IMR-90 (cell line): ENCODE measurements at regions not wholly inside any gene's neighbourhood (a gene's known extent, or its start where the extent isn't known, plus 50 kb on each side); places are given as distances from the start of the nearest gene placed in this dataset.

ENCODE experiments used
- ATAC-seq: fragments of 200-7000 bp; cut with Tn5 transposase; 2 replicates; pipeline ENCODE4 v1.9.1; 2020; ENCODE audit warnings: low read depth, mild to moderate bottlenecking, moderate library complexity
- BruUV-seq: library from RNA; stranded (reverse); fragments of 400-500 nt; replicated peaks from 2 replicates; lab custom pipeline; 2021; lab: Mats Ljungman, UMichigan
- CTCF ChIA-PET: fragments of 300-600 bp; formaldehyde crosslinking; extraction: SDS; loops from one replicate; lab custom pipeline; 2021; ENCODE audit warnings: antibody characterized with exemption; lab: Yijun Ruan, JAX
- POLR2A ChIA-PET: fragments of 300-600 bp; sonication (Branson Sonifier 250); formaldehyde crosslinking; loops from one replicate; lab custom pipeline; 2022; ENCODE audit warnings: antibody characterized with exemption; ENCODE audit not compliant: unreplicated experiment; lab: Charles Lee
- DNase-seq: peaks from one replicate; pipeline ENCODE4 v3.0.0; 2013
- H2AFZ ChIP-seq: replicated peaks from 2 replicates; pipeline ENCODE3; 2013; ENCODE audit warnings: low read length, mild to moderate bottlenecking; ENCODE audit not compliant: poor library complexity
- H2AK5ac ChIP-seq: 2 replicates; pipeline ENCODE4 v1.6.1; 2013; ENCODE audit warnings: low read depth, low read length, inconsistent platforms
- H2AK9ac ChIP-seq: replicated peaks from 2 replicates; pipeline ENCODE3; 2013; ENCODE audit warnings: mild to moderate bottlenecking, low read depth, low read length, moderate library complexity; ENCODE audit not compliant: poor library complexity
- H2BK120ac ChIP-seq: 2 replicates; pipeline ENCODE4 v1.6.1; 2013; ENCODE audit warnings: low read depth, low read length, inconsistent platforms
- H2BK15ac ChIP-seq: 3 replicates; pipeline ENCODE4 v1.6.1; 2013; ENCODE audit warnings: low read depth, low read length, inconsistent platforms
- H2BK20ac ChIP-seq: 2 replicates; pipeline ENCODE4 v1.6.1; 2013; ENCODE audit warnings: low read depth, mild to moderate bottlenecking, inconsistent platforms, low read length, moderate library complexity
- H2BK5ac ChIP-seq: 2 replicates; pipeline ENCODE4 v1.6.1; 2013; ENCODE audit warnings: mild to moderate bottlenecking, low read depth, low read length, inconsistent platforms; ENCODE audit not compliant: poor library complexity, severe bottlenecking
- H3K14ac ChIP-seq: replicated peaks from 2 replicates; pipeline ENCODE4 v1.6.1; 2013; ENCODE audit warnings: low read depth, low read length, inconsistent platforms
- H3K18ac ChIP-seq: 2 replicates; pipeline ENCODE4 v1.6.1; 2013; ENCODE audit warnings: low read depth, low read length, control low read depth
- H3K23ac ChIP-seq: 2 replicates; pipeline ENCODE4 v1.6.1; 2013; ENCODE audit warnings: low read depth, low read length, inconsistent platforms
- H3K27ac ChIP-seq: 2 replicates; pipeline ENCODE4 v1.5.1; 2013; ENCODE audit warnings: mild to moderate bottlenecking, control low read depth, low read length; ENCODE audit not compliant: insufficient read depth
- H3K27me3 ChIP-seq: 2 replicates; pipeline ENCODE4 v1.6.1; 2013; ENCODE audit warnings: low read length; ENCODE audit not compliant: control insufficient read depth, insufficient read depth
- H3K36me3 ChIP-seq: 2 replicates; pipeline ENCODE4 v1.6.1; 2013; ENCODE audit warnings: low read length, mixed read lengths; ENCODE audit not compliant: control insufficient read depth, insufficient read depth
- H3K4ac ChIP-seq: 2 replicates; pipeline ENCODE4 v1.6.1; 2013; ENCODE audit warnings: low read depth, low read length, inconsistent platforms
- H3K4me1 ChIP-seq: 2 replicates; pipeline ENCODE4 v1.6.1; 2013; ENCODE audit warnings: low read length, mixed read lengths; ENCODE audit not compliant: control insufficient read depth, insufficient read depth
- H3K4me2 ChIP-seq: 2 replicates; pipeline ENCODE4 v1.6.1; 2013; ENCODE audit warnings: low read depth, mild to moderate bottlenecking, control low read depth, low read length, moderate library complexity
- H3K4me3 ChIP-seq: 2 replicates; pipeline ENCODE4 v1.5.1; 2013; ENCODE audit warnings: low read depth, mild to moderate bottlenecking, control low read depth, low read length, moderate library complexity; ENCODE audit not compliant: insufficient read depth
- H3K56ac ChIP-seq: 2 replicates; pipeline ENCODE4 v1.6.1; 2013; ENCODE audit warnings: low read length, inconsistent platforms; ENCODE audit not compliant: insufficient read depth; ENCODE audit errors: extremely low read depth
- H3K79me1 ChIP-seq, 2 experiments: 2 replicates each; pipeline ENCODE4 v1.6.1; 2013; ENCODE audit warnings: low read length in 2 of 2, inconsistent platforms in 1 of 2, low read depth in 1 of 2
- H3K9ac ChIP-seq: 2 replicates; pipeline ENCODE4 v1.6.1; 2013; ENCODE audit warnings: low read depth, low read length, control low read depth
- H3K9me1 ChIP-seq: 2 replicates; pipeline ENCODE4 v1.6.1; 2013; ENCODE audit warnings: low read length, inconsistent platforms; ENCODE audit not compliant: insufficient read depth
- H3K9me3 ChIP-seq: 2 replicates; pipeline ENCODE4 v1.6.1; 2013; ENCODE audit warnings: low read length; ENCODE audit not compliant: control insufficient read depth, insufficient read depth
- H4K20me1 ChIP-seq: 2 replicates; pipeline ENCODE4 v1.6.1; 2013; ENCODE audit warnings: low read length, inconsistent platforms; ENCODE audit not compliant: insufficient read depth
- H4K5ac ChIP-seq: 2 replicates; pipeline ENCODE4 v1.6.1; 2013; ENCODE audit warnings: mild to moderate bottlenecking, low read depth, low read length, control low read depth
- H4K8ac ChIP-seq, 2 experiments: 2 replicates each; pipeline ENCODE4 v1.6.1; 2013; ENCODE audit warnings: low read depth in 2 of 2, low read length in 2 of 2, control low read depth in 1 of 2, inconsistent platforms in 1 of 2
- H4K91ac ChIP-seq: 2 replicates; pipeline ENCODE4 v1.6.1; 2013; ENCODE audit warnings: low read depth, low read length, inconsistent platforms; ENCODE audit not compliant: insufficient read depth
- BHLHE40 ChIP-seq: fragments of 150-350 bp; IDR thresholded peaks from 2 replicates; pipeline ENCODE4 v1.6.1; 2016; ENCODE audit warnings: mild to moderate bottlenecking, low read depth, low read length
- CEBPB ChIP-seq: IDR thresholded peaks from 2 replicates; pipeline ENCODE4 v1.6.1; 2012; ENCODE audit warnings: low read depth, low read length, improper control_type of control experiment
- CHD1 ChIP-seq: IDR thresholded peaks from 2 replicates; pipeline ENCODE4 v1.6.1; 2012; ENCODE audit warnings: low read depth, low read length, improper control_type of control experiment
- FOS ChIP-seq: fragments of 150-350 bp; IDR thresholded peaks from 2 replicates; pipeline ENCODE4 v1.6.1; 2016; ENCODE audit warnings: low read depth, low read length
- MAFK ChIP-seq: IDR thresholded peaks from 2 replicates; pipeline ENCODE4 v1.6.1; 2012; ENCODE audit warnings: low read depth, low read length, improper control_type of control experiment
- MAZ ChIP-seq: IDR thresholded peaks from 2 replicates; pipeline ENCODE4 v1.6.1; 2012; ENCODE audit warnings: low read depth, mild to moderate bottlenecking, low read length, improper control_type of control experiment, moderate library complexity, borderline replicate concordance
- MXI1 ChIP-seq: IDR thresholded peaks from 2 replicates; pipeline ENCODE4 v1.6.1; 2012; ENCODE audit warnings: low read depth, mild to moderate bottlenecking, low read length, moderate library complexity, borderline replicate concordance
- NFE2L2 ChIP-seq: fragments of 150-350 bp; IDR thresholded peaks from 2 replicates; pipeline ENCODE4 v1.6.1; 2016; ENCODE audit warnings: low read depth, mild to moderate bottlenecking, low read length
- POLR2A ChIP-seq: IDR thresholded peaks from 2 replicates; pipeline ENCODE4 v1.6.1; 2012; ENCODE audit warnings: mild to moderate bottlenecking, low read depth, low read length
- RFX5 ChIP-seq: IDR thresholded peaks from 2 replicates; pipeline ENCODE4 v1.8.0; 2012; ENCODE audit warnings: low read depth, mild to moderate bottlenecking, low read length, moderate library complexity
- WGBS, 2 experiments: methylation state at CpG; one replicate each; pipeline versions ENCODE4 v1.1.5 to v1.1.7; 2013; ENCODE audit warnings: missing lambda C conversion rate in 2 of 2; ENCODE audit not compliant: insufficient read length in 1 of 2; ENCODE audit errors: extremely low coverage in 2 of 2; 5-methylcytosine and 5-hydroxymethylcytosine counted together
- dilution Hi-C: fragments of 300-500 bp; cut with HindIII; formaldehyde crosslinking; loops from one replicate; pipeline ENCODE4 v1.14.3; 2018; ENCODE audit warnings: low sequenced_read_pairs; ENCODE audit not compliant: unreplicated experiment
- in situ Hi-C: fragments of 300-500 bp; cut with MboI; formaldehyde crosslinking; loops from 3 replicates; pipeline ENCODE4 v1.14.3; 2019; ENCODE audit warnings: low sequenced_read_pairs, inconsistent platforms, mixed read lengths
- intact Hi-C: fragments of 100-400 bp; cut with micrococcal nuclease; formaldehyde crosslinking; loops from 2 replicates; pipeline ENCODE4 v1.10.0; 2022
- TF ChIP-seq, protein P1 (sequence below): fragments of 150-350 bp; IDR thresholded peaks from 2 replicates; pipeline ENCODE4 v1.6.1; 2016; ENCODE audit warnings: low read depth, mild to moderate bottlenecking, low read length, moderate library complexity, borderline replicate concordance

DNA sequence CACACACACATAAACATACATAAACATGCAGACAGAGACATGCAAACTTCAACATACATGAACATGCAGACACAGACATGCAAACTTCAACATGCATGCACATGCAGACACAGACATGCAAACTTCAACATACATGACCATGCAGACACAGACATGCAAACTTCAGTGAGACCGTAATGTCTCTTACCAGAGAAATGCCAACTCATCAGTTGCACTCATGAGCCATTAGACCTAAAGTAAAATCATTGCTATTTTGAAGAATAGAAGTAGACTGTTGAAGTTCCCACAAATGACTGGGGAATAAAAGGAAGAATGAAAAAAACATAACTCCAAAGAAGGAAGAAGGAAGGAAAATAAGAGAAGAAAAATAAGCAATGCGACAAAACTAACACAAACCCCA, 1044.0 kb upstream of the TMEM132C start:
- H2BK20ac ChIP-seq = no peak overlapping the region
- ATAC-seq (no peak), DNase-seq (no peak)
- H3K36me3 ChIP-seq = no peaks in the 10 kb centered on the region
- TF ChIP-seq, protein P1, sequence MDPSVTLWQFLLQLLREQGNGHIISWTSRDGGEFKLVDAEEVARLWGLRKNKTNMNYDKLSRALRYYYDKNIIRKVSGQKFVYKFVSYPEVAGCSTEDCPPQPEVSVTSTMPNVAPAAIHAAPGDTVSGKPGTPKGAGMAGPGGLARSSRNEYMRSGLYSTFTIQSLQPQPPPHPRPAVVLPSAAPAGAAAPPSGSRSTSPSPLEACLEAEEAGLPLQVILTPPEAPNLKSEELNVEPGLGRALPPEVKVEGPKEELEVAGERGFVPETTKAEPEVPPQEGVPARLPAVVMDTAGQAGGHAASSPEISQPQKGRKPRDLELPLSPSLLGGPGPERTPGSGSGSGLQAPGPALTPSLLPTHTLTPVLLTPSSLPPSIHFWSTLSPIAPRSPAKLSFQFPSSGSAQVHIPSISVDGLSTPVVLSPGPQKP = no peak
- TF ChIP-seq FOS (no peak), CEBPB (no peak), MAZ (no peak), BHLHE40 (no peak), MAFK (no peak), MXI1 (no peak), CHD1 (no peak), NFE2L2 (no peak), RFX5 (no peak), POLR2A (no peak)
- H2BK15ac ChIP-seq = no peak overlapping the region
- in situ Hi-C loops (no loop called here), dilution Hi-C loops (no loop called here), intact Hi-C loops (no loop called here)
- POLR2A ChIA-PET = no interaction called here
- H3K4me1 ChIP-seq = no peaks in the 10 kb centered on the region
- H4K5ac ChIP-seq = no peak overlapping the region
- no peak overlapping the region for H2BK120ac ChIP-seq
- no peak overlapping the region for H3K14ac ChIP-seq
- H4K20me1 ChIP-seq = no peaks in the 10 kb centered on the region
- H2AFZ ChIP-seq = no peak overlapping the region
- no peaks in the 10 kb centered on the region for H3K79me1 ChIP-seq
- no peaks in the 10 kb centered on the region for H3K9me1 ChIP-seq
- no peak overlapping the region for H4K8ac ChIP-seq
- no CpG with 5 or more reads among the region's 2 CpGs for WGBS, 2 experiments
- H3K9me3 ChIP-seq = peaks cover 7% of the 10 kb centered on the region; the same call in 1 of the 2 replicates
- BruUV-seq = no TSS peak
- no peak overlapping the region for H2AK5ac ChIP-seq
- H3K27ac ChIP-seq = no peak overlapping the region
- H3K23ac ChIP-seq = no peak overlapping the region
- no peak overlapping the region for H3K18ac ChIP-seq
- H3K4me3 ChIP-seq = no peak overlapping the region
- no peak overlapping the region for H3K4me2 ChIP-seq
- H4K91ac ChIP-seq = no peak overlapping the region
- no peak overlapping the region for H2BK5ac ChIP-seq
- no peak overlapping the region for H3K4ac ChIP-seq
- no peaks in the 10 kb centered on the region for H3K27me3 ChIP-seq
- no peak overlapping the region for H2AK9ac ChIP-seq
- H3K9ac ChIP-seq = no peak overlapping the region
- CTCF ChIA-PET = no interaction called here
- no peak overlapping the region for H3K56ac ChIP-seq
